Neural progenitor cell (in vitro differentiated cells): ENCODE measurements at regions not wholly inside any gene's neighbourhood (a gene's known extent, or its start where the extent isn't known, plus 50 kb on each side); places are given as distances from the start of the nearest gene placed in this dataset.
A peak's percentile ranks its signal among the peaks of the same experiment; 100 is the strongest.

Source experiments
- DNase-seq: peaks from one replicate; pipeline ENCODE4 v3.0.0-alpha.2; 2016; ENCODE audit warnings: low spot score
- H2AFZ ChIP-seq: fragments of 200-600 bp; sonication (generic); replicated peaks from 2 replicates; pipeline ENCODE4 v1.6.1; 2016; ENCODE audit warnings: antibody characterized with exemption
- H3F3A ChIP-seq: fragments of 200-600 bp; sonication (generic); 2 replicates; pipeline ENCODE4 v1.6.1; 2016; ENCODE audit warnings: antibody characterized with exemption, low read depth
- H3K27ac ChIP-seq: fragments of 200-600 bp; sonication (generic); 2 replicates; pipeline ENCODE4 v1.5.1; 2016; ENCODE audit warnings: mild to moderate bottlenecking
- H3K27me3 ChIP-seq: fragments of 200-600 bp; sonication (generic); 2 replicates; pipeline ENCODE4 v1.6.1; 2016; ENCODE audit warnings: mild to moderate bottlenecking, moderate library complexity
- H3K36me3 ChIP-seq: fragments of 200-600 bp; sonication (generic); 2 replicates; pipeline ENCODE4 v1.5.1; 2016
- H3K4me1 ChIP-seq: fragments of 200-600 bp; sonication (generic); 2 replicates; pipeline ENCODE4 v1.6.1; 2016; ENCODE audit warnings: mixed run types
- H3K4me2 ChIP-seq: fragments of 200-600 bp; sonication (generic); 2 replicates; pipeline ENCODE4 v1.6.1; 2016
- H3K4me3 ChIP-seq: fragments of 200-600 bp; sonication (generic); 2 replicates; pipeline ENCODE4 v1.5.1; 2016
- H3K79me2 ChIP-seq: fragments of 200-600 bp; sonication (generic); 2 replicates; pipeline ENCODE4 v1.6.1; 2016; ENCODE audit warnings: low read depth
- H3K9ac ChIP-seq: fragments of 200-600 bp; sonication (generic); 2 replicates; pipeline ENCODE4 v1.6.1; 2016
- H3K9me3 ChIP-seq: fragments of 200-600 bp; sonication (generic); 2 replicates; pipeline ENCODE4 v1.5.1; 2016; ENCODE audit warnings: low read depth
- H4K20me1 ChIP-seq: fragments of 200-600 bp; sonication (generic); 2 replicates; pipeline ENCODE4 v1.6.1; 2016; ENCODE audit warnings: low read depth
- H3K27ac Mint-ChIP-seq: 3 replicates; pipeline ENCODE4 v1.8.0; 2021; ENCODE audit warnings: mixed read lengths
- H3K27me3 Mint-ChIP-seq: 2 replicates; pipeline ENCODE4 v1.8.0; 2022; ENCODE audit warnings: low read depth, mild to moderate bottlenecking, inconsistent platforms, moderate library complexity, mixed read lengths; ENCODE audit not compliant: insufficient read depth
- H3K36me3 Mint-ChIP-seq: 3 replicates; pipeline ENCODE4 v1.8.0; 2021; ENCODE audit warnings: mixed read lengths
- H3K4me1 Mint-ChIP-seq: 3 replicates; pipeline ENCODE4 v1.8.0; 2021; ENCODE audit warnings: mixed read lengths
- H3K4me3 Mint-ChIP-seq: 3 replicates; pipeline ENCODE4 v1.8.0; 2021; ENCODE audit warnings: mild to moderate bottlenecking, moderate library complexity, mixed read lengths
- H3K9me3 Mint-ChIP-seq: 3 replicates; pipeline ENCODE4 v1.8.0; 2020; ENCODE audit warnings: mixed read lengths
- EZH2 ChIP-seq: fragments of 200-600 bp; sonication (generic); IDR thresholded peaks from 2 replicates; pipeline ENCODE4 v1.6.1; 2017; ENCODE audit warnings: antibody characterized with exemption, mild to moderate bottlenecking, moderate library complexity
- EZH2phosphoT487 ChIP-seq: fragments of 200-600 bp; sonication (generic); IDR thresholded peaks from 2 replicates; pipeline ENCODE4 v1.6.1; 2017; ENCODE audit warnings: antibody characterized with exemption
- TF ChIP-seq, protein P1 (sequence below): fragments of 200-600 bp; sonication (generic); IDR thresholded peaks from 2 replicates; pipeline ENCODE4 v1.5.1; 2017; ENCODE audit warnings: antibody characterized with exemption, mild to moderate bottlenecking

DNA sequence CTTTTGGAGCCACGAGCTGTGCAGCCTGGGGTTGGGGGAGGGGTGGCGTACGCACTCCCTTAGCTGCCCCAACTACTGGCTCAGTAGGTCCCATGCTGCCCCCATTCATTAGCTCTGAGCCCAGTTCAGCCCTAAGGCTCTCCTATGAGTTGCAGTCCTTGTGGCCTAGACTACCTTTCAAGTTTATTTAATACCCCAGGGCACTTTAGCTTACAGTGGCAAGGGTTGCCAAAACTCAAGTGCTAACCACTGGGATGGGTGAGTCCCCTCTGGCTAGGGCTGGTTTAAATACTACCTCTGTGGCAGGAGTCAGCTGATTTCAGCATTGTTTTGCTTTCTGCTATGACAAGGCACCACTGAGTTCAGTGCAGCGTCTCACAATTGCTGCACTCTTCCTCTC is 118.2 kb downstream of the ODF2L start:
- H3K27me3 Mint-ChIP-seq, result no peaks in the 10 kb centered on the region
- no peak for TF ChIP-seq EZH2phosphoT487
- TF ChIP-seq, protein P1, sequence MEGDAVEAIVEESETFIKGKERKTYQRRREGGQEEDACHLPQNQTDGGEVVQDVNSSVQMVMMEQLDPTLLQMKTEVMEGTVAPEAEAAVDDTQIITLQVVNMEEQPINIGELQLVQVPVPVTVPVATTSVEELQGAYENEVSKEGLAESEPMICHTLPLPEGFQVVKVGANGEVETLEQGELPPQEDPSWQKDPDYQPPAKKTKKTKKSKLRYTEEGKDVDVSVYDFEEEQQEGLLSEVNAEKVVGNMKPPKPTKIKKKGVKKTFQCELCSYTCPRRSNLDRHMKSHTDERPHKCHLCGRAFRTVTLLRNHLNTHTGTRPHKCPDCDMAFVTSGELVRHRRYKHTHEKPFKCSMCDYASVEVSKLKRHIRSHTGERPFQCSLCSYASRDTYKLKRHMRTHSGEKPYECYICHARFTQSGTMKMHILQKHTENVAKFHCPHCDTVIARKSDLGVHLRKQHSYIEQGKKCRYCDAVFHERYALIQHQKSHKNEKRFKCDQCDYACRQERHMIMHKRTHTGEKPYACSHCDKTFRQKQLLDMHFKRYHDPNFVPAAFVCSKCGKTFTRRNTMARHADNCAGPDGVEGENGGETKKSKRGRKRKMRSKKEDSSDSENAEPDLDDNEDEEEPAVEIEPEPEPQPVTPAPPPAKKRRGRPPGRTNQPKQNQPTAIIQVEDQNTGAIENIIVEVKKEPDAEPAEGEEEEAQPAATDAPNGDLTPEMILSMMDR, result no peak
- no peak for TF ChIP-seq EZH2
- Histone ChIP-seq H4K20me1 (no peaks in the 10 kb centered on the region), H3K9ac (no peak overlapping the region), H3K79me2 (no peaks in the 10 kb centered on the region), H3K27ac (no peak overlapping the region), H3K36me3 (no peaks in the 10 kb centered on the region), H2AFZ (peak overlapping the region; percentile 76), H3K4me1 (peaks cover 6% of the 10 kb centered on the region), H3K9me3 (no peaks in the 10 kb centered on the region), H3K27me3 (no peaks in the 10 kb centered on the region), H3F3A (no peaks in the 10 kb centered on the region), H3K4me2 (no peak overlapping the region), H3K4me3 (no peak overlapping the region)
- H3K9me3 Mint-ChIP-seq, result no peaks in the 10 kb centered on the region
- no peak overlapping the region for H3K27ac Mint-ChIP-seq
- no peak overlapping the region for H3K4me3 Mint-ChIP-seq
- no peaks in the 10 kb centered on the region for H3K4me1 Mint-ChIP-seq
- peak; percentile 10 for DNase-seq
- no peaks in the 10 kb centered on the region for H3K36me3 Mint-ChIP-seq

DNA sequence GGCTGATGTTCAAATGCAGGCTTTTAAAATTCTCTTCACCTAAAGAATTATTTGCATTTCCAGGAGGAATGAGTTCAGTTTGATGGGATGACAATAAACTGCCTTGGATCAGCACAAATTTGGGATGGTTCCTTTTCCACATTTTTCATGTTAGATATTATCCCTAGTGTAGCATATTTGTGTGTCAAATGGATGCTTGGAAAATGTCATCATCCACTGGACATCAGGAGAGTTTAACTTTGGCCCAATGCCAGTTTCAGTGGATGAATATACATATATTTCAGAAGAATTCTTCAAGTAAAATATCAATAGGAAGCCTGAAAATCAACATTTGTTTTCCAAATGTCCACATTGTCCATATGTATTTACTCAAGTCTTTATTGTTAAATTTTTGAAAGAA is 116.5 kb upstream of the COL24A1 start:
- no peaks in the 10 kb centered on the region for H3K27me3 ChIP-seq
- H4K20me1 ChIP-seq, result no peaks in the 10 kb centered on the region
- Mint-ChIP-seq H3K4me1 (no peaks in the 10 kb centered on the region), H3K4me3 (no peak overlapping the region), H3K36me3 (no peaks in the 10 kb centered on the region), H3K27me3 (no peaks in the 10 kb centered on the region), H3K9me3 (no peaks in the 10 kb centered on the region), H3K27ac (no peak overlapping the region)
- no peaks in the 10 kb centered on the region for H3K36me3 ChIP-seq
- H2AFZ ChIP-seq, result no peak overlapping the region
- H3K9ac ChIP-seq, result no peak overlapping the region
- no peak overlapping the region for H3K27ac ChIP-seq
- TF ChIP-seq EZH2, result no peak
- TF ChIP-seq, protein P1, result no peak
- TF ChIP-seq EZH2phosphoT487, result no peak
- DNase-seq, result no peak
- H3F3A ChIP-seq, result no peaks in the 10 kb centered on the region
- no peaks in the 10 kb centered on the region for H3K9me3 ChIP-seq
- no peak overlapping the region for H3K4me2 ChIP-seq
- peaks cover 6% of the 10 kb centered on the region for H3K4me1 ChIP-seq
- H3K79me2 ChIP-seq, result no peaks in the 10 kb centered on the region
- H3K4me3 ChIP-seq, result no peak overlapping the region

DNA sequence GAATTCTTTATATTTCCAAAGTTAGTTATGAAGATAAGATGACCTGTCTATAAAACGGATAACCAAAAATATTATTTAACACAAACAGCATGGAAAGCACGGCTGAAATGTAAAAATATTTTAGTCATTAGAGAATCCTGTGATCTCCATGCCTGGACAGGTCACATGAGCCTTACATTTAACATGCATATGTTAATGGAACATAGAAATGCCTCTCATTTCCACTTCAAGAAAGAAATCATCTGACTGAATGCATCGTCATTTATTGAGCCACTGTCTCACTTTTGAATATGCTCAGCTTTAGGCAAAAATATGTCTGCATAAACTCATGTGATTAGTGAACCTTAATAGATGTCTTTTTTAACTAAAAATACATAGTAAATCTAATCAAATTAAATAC is 115.5 kb upstream of the COL24A1 start:
- Mint-ChIP-seq H3K9me3 (no peaks in the 10 kb centered on the region), H3K27me3 (no peaks in the 10 kb centered on the region)

More for the DNA sequence above, 115.5 kb upstream of the COL24A1 start:
- no peak overlapping the region for H3K4me3 Mint-ChIP-seq
- H3K27me3 ChIP-seq, result no peaks in the 10 kb centered on the region
- no peaks in the 10 kb centered on the region for H3K9me3 ChIP-seq
- no peak overlapping the region for H3K27ac ChIP-seq
- no peaks in the 10 kb centered on the region for H3K4me1 ChIP-seq
- H3K4me1 Mint-ChIP-seq, result no peaks in the 10 kb centered on the region
- no peak for TF ChIP-seq EZH2
- no peak for TF ChIP-seq EZH2phosphoT487
- TF ChIP-seq, protein P1, result no peak
- no peak for DNase-seq
- no peaks in the 10 kb centered on the region for H3F3A ChIP-seq
- no peaks in the 10 kb centered on the region for H4K20me1 ChIP-seq
- no peaks in the 10 kb centered on the region for H3K36me3 ChIP-seq
- H3K4me3 ChIP-seq, result no peak overlapping the region
- no peaks in the 10 kb centered on the region for H3K36me3 Mint-ChIP-seq
- no peak overlapping the region for H3K27ac Mint-ChIP-seq
- no peak overlapping the region for H3K9ac ChIP-seq
- no peak overlapping the region for H2AFZ ChIP-seq
- H3K79me2 ChIP-seq, result no peaks in the 10 kb centered on the region
- H3K4me2 ChIP-seq, result no peak overlapping the region
